OCI-LY3 (cell line): ENCODE measurements at regions not wholly inside any gene's neighbourhood (a gene's known extent, or its start where the extent isn't known, plus 50 kb on each side); places are given as distances from the start of the nearest gene placed in this dataset.
A peak's percentile ranks its signal among the peaks of the same experiment; 100 is the strongest.

Source experiments
- H2AFZ ChIP-seq: fragments of 200-600, 300-600 bp; shearing (Covaris generic); 2 replicates; pipeline ENCODE4 v1.6.0; 2014; ENCODE audit warnings: antibody characterized with exemption, low read depth, low read length
- H3K27ac ChIP-seq: fragments of 200-600, 300-600 bp; sonication (generic); 2 replicates; pipeline ENCODE4 v1.5.1; 2014; ENCODE audit warnings: mild to moderate bottlenecking, low read length, moderate library complexity, mixed read lengths
- H3K27me3 ChIP-seq: fragments of 200-600, 300-600 bp; sonication (generic); 2 replicates; pipeline ENCODE4 v1.6.1; 2014; ENCODE audit warnings: low read depth, low read length, mixed read lengths
- H3K36me3 ChIP-seq: fragments of 200-600, 300-600 bp; sonication (generic); replicated peaks from 2 replicates; pipeline ENCODE3; 2014; ENCODE audit warnings: low read depth, low read length, mixed read lengths
- H3K4me1 ChIP-seq: fragments of 300-600, 200-600 bp; sonication (generic); 2 replicates; pipeline ENCODE4 v1.6.1; 2014; ENCODE audit warnings: low read length, mixed read lengths
- H3K4me2 ChIP-seq: fragments of 200-600, 300-600 bp; sonication (generic); 2 replicates; pipeline ENCODE4 v1.6.1; 2014; ENCODE audit warnings: low read length, mixed read lengths
- H3K4me3 ChIP-seq: fragments of 300-600, 200-600 bp; sonication (generic); 2 replicates; pipeline ENCODE4 v1.5.1; 2014; ENCODE audit warnings: antibody characterized with exemption, mild to moderate bottlenecking, low read length, moderate library complexity
- H3K79me2 ChIP-seq: fragments of 300-600, 200-600 bp; shearing (Covaris generic); 2 replicates; pipeline ENCODE4 v1.6.1; 2014; ENCODE audit warnings: mild to moderate bottlenecking, low read length, mixed read lengths
- H3K9ac ChIP-seq: fragments of 300-600, 200-600 bp; shearing (Covaris generic); 2 replicates; pipeline ENCODE4 v1.6.0; 2014; ENCODE audit warnings: mild to moderate bottlenecking, low read length, moderate library complexity
- H3K9me3 ChIP-seq: fragments of 200-600, 300-600 bp; shearing (Covaris generic); 2 replicates; pipeline ENCODE4 v1.6.1; 2014; ENCODE audit warnings: low read length, mixed read lengths; ENCODE audit not compliant: insufficient read depth
- H4K20me1 ChIP-seq: fragments of 200-600, 300-600 bp; sonication (generic); 2 replicates; pipeline ENCODE4 v1.6.1; 2016; ENCODE audit warnings: low read length, mixed read lengths; ENCODE audit not compliant: insufficient read depth
- EZH2phosphoT487 ChIP-seq: fragments of 200-600 bp; shearing (Covaris generic); IDR thresholded peaks from 2 replicates; pipeline ENCODE4 v1.6.1; 2018; ENCODE audit warnings: antibody characterized with exemption, mixed run types, low read depth
- TF ChIP-seq, protein P1 (sequence below): fragments of 200-600, 300-600 bp; sonication (generic); IDR thresholded peaks from 2 replicates; pipeline ENCODE4 v1.5.1; 2014; ENCODE audit warnings: antibody characterized with exemption, low read length, low read depth

DNA sequence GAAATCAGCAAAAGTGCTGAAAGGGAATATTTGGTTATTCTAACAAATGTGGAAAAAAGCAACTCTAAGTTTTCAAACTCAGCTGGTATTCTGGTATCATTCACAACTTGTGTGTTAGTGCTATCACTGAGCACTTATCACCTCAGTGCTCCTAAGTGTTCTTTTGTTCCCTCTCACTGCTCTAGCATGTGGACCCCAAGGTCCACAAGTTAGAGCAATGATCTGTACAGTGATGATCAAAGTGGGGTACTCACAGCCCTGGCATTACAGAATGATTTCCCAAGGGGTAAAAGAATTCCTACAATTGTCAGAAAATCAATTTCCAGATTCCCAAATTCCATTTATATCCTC lies 575.0 kb downstream of the DIAPH3 start:
- Histone ChIP-seq H3K4me2 (no peak overlapping the region), H3K36me3 (no peaks in the 10 kb centered on the region), H3K27ac (no peak overlapping the region), H3K27me3 (no peaks in the 10 kb centered on the region), H3K79me2 (no peaks in the 10 kb centered on the region), H3K9ac (no peak overlapping the region), H3K4me1 (no peaks in the 10 kb centered on the region), H4K20me1 (no peaks in the 10 kb centered on the region), H3K9me3 (no peaks in the 10 kb centered on the region), H3K4me3 (no peak overlapping the region), H2AFZ (no peak overlapping the region)
- TF ChIP-seq, protein P1, sequence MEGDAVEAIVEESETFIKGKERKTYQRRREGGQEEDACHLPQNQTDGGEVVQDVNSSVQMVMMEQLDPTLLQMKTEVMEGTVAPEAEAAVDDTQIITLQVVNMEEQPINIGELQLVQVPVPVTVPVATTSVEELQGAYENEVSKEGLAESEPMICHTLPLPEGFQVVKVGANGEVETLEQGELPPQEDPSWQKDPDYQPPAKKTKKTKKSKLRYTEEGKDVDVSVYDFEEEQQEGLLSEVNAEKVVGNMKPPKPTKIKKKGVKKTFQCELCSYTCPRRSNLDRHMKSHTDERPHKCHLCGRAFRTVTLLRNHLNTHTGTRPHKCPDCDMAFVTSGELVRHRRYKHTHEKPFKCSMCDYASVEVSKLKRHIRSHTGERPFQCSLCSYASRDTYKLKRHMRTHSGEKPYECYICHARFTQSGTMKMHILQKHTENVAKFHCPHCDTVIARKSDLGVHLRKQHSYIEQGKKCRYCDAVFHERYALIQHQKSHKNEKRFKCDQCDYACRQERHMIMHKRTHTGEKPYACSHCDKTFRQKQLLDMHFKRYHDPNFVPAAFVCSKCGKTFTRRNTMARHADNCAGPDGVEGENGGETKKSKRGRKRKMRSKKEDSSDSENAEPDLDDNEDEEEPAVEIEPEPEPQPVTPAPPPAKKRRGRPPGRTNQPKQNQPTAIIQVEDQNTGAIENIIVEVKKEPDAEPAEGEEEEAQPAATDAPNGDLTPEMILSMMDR = no peak
- TF ChIP-seq EZH2phosphoT487 = no peak

DNA sequence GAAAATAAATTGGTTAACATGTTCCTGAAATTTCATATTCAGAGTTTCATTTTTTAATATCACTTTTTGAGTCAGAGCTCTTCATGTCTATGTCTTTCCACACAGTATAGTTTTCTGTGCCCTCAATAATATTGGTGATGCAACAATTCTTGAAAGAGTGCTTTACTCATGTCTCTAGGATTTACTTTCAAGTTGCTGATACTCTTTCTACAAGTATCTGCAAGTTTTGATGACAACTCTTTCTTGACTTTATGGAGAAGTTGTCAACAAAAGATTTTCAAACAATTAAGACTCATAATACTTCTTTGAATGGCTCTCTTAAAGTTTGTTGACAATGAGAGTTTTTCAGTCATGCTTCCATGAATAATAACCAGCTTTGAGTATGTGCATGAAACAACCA lies 561.7 kb downstream of the DIAPH3 start:
- Histone ChIP-seq H3K79me2 (no peaks in the 10 kb centered on the region), H3K27ac (no peak overlapping the region), H3K4me1 (peaks cover 12% of the 10 kb centered on the region), H3K36me3 (no peaks in the 10 kb centered on the region), H3K4me2 (no peak overlapping the region), H3K4me3 (no peak overlapping the region), H3K27me3 (no peaks in the 10 kb centered on the region), H3K9me3 (peaks cover 8% of the 10 kb centered on the region), H4K20me1 (no peaks in the 10 kb centered on the region), H2AFZ (no peak overlapping the region), H3K9ac (no peak overlapping the region)
- no peak for TF ChIP-seq EZH2phosphoT487
- TF ChIP-seq, protein P1 = no peak

DNA sequence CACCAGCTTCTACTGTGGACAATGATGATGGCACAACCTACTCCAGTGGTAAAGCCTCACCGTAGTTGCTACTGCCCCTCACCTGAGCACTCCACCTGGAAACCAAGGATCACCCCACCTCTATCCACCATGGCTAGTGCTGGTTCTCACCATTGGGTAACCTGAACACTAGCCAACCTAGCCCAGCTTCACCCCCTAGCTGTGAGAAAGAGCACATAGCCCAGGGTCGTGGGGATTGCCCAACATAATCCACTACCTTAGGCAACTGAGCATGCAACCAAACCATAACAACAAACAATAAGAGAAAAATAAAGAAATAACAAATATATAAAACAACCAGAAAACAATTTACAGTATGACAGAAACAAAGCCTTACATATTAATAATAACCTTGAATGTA lies 560.1 kb downstream of the DIAPH3 start:
- no peak overlapping the region for H3K4me2 ChIP-seq
- H2AFZ ChIP-seq = no peak overlapping the region
- TF ChIP-seq, protein P1 = no peak
- TF ChIP-seq EZH2phosphoT487 = no peak
- H4K20me1 ChIP-seq = no peaks in the 10 kb centered on the region
- no peak overlapping the region for H3K4me3 ChIP-seq
- H3K36me3 ChIP-seq = no peaks in the 10 kb centered on the region
- H3K27ac ChIP-seq = no peak overlapping the region
- H3K79me2 ChIP-seq = no peaks in the 10 kb centered on the region
- H3K9ac ChIP-seq = no peak overlapping the region
- peaks cover 8% of the 10 kb centered on the region for H3K9me3 ChIP-seq
- H3K27me3 ChIP-seq = no peaks in the 10 kb centered on the region
- peaks cover 28% of the 10 kb centered on the region for H3K4me1 ChIP-seq

DNA sequence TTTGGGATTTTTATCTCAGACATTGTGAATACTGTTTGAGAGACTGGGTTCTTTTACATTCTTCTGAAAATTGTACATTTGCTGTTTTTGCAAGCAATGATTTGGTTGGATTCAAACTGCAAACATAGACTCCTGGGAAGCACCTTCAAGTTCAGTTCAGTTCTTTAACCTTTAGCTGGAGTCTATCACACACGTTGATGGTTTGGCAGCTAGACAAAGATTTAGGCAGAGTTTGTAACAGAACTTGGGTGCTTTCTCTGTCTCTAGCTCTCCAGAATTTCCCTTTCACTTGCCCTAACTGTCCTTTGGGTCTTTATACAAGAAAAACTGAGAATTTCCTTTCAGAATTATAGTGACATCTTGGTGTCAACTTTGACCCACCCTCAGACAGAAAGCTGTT lies 556.6 kb downstream of the DIAPH3 start:
- H3K36me3 ChIP-seq = no peaks in the 10 kb centered on the region
- H3K27ac ChIP-seq = peak overlapping the region; percentile 49
- no peaks in the 10 kb centered on the region for H3K27me3 ChIP-seq
- TF ChIP-seq EZH2phosphoT487 = no peak
- TF ChIP-seq, protein P1 = no peak
- H3K9me3 ChIP-seq = no peaks in the 10 kb centered on the region; the same call in 1 of the 2 replicates
- H2AFZ ChIP-seq = peak overlapping the region; percentile 65
- H4K20me1 ChIP-seq = no peaks in the 10 kb centered on the region
- 0 out of 2 replicates have a peak overlapping the region, but pooled peaks have one; percentile 4 for H3K4me3 ChIP-seq
- H3K4me2 ChIP-seq = peak overlapping the region; percentile 45
- H3K9ac ChIP-seq = peak overlapping the region; percentile 14
- H3K79me2 ChIP-seq = no peaks in the 10 kb centered on the region
- peaks cover 24% of the 10 kb centered on the region for H3K4me1 ChIP-seq
